Activated CD4-positive, alpha-beta T cell treated with anti-CD3 and anti-CD28 coated beads, Interleukin-2, amount 50 U/mL, for 16 hours (primary cell): ENCODE measurements at regions not wholly inside any gene's neighbourhood (a gene's known extent, or its start where the extent isn't known, plus 50 kb on each side); places are given as distances from the start of the nearest gene placed in this dataset.
"Not testable (repeated sequence)": the region's sequence is repeated elsewhere in the genome, so short reads cannot be mapped to it uniquely, and the experiment has no call there.

Experiments
- DNase-seq: peaks from one replicate; pipeline ENCODE4 v3.0.0-alpha.2; 2020

GRCh38 chr4:23068287-23068686 is 375.6 kb downstream of the GBA3 start:
- DNase-seq: no peak

- DNase-seq: no peak
Observed at GRCh38 chr4:23062188-23062587, 369.5 kb downstream of the GBA3 start.

DNA sequence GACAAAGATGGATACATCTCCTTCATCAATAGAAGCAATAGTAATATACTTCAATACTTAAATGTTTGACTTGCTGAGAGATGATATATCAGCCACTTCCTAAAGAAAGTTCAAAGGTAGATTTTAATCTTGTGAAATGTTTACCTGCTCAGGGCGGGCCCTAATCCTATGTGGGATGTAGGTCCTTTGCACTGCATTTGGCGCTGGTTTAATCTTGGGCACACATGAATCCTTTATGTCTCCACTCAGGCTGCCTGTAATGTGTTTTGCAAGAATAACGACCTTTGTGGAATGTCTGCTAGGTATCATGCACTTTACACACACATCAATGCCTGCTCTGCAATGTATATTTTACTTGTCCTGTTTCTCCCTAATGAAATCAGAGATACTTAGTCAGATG is 368.7 kb downstream of the GBA3 start:
- DNase-seq: no peak

- DNase-seq: no peak
Observed at GRCh38 chr4:23060776-23061175, 368.0 kb downstream of the GBA3 start.

GRCh38 chr4:23058165-23058776 is 365.5 kb downstream of the GBA3 start:
- DNase-seq: no peak

DNA sequence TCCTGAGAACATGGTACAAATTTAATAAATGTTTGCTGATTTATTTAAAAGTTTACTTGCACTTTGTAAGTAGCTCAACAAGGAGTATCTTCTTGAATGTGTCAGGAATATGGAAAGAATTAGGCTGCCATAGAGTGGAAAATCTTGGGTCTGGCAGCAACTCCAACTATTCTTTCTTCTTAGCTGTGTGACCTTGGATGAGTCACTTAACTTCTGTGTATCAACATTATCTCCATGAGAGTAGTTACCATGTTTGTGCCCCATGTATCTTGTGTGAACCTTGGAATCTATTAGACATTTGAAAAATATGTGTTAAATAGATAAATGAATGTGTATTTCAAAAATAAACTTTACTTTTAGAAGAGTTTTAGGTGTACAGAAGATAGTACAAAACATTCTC is 348.8 kb downstream of the GBA3 start:
- no peak for DNase-seq

- DNase-seq: no peak
Observed at GRCh38 chr4:23040539-23040938, 347.8 kb downstream of the GBA3 start.

DNA sequence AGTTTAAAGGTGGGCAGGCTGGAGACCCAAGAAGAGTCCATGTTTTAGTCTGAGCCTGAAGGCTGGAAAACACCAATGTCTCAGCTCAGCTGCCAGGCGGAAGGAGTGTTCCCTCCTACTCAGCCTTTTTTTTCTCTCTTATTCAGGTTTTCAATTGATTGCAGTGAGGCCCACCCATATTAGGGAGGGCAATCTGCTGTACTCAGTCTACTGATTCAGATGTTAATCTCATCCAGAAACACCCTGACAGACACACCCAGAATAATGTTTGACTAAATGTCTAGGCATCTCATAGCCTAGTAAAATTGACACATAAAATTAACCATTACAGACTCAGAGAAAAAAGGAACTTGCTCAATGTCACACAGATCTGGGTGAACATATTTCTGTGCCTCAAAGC is 347.1 kb downstream of the GBA3 start:
- DNase-seq: no peak

GRCh38 chr4:23038626-23039491 is 346.1 kb downstream of the GBA3 start:
- no peak for DNase-seq

DNA sequence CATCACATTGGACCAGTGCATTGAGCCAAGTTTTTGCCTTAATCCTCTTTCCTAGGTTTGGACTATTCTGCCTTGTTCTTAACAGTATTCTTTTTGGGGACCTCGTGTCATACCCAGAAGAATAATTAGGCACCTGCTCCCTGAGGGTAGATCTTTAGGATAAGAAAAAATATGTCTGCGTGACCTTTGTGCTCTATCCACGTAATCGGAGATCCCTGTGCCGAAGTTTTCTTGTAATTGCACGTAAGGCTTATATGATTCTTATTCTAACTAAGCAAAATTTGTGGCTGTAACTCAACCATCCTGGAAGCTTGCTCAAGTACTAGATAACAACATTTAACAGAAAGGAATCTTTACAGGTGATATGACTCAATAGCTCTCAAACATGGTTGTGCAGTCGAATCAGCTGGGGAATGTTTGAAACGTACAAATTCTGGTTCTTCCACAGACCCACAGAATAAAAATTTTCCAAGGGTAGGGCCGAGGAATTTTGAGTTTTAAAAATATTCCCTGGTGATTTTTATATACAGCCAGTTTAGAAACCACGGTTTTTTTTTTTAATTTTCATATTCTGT is 344.3 kb downstream of the GBA3 start:
- DNase-seq: no peak

DNA sequence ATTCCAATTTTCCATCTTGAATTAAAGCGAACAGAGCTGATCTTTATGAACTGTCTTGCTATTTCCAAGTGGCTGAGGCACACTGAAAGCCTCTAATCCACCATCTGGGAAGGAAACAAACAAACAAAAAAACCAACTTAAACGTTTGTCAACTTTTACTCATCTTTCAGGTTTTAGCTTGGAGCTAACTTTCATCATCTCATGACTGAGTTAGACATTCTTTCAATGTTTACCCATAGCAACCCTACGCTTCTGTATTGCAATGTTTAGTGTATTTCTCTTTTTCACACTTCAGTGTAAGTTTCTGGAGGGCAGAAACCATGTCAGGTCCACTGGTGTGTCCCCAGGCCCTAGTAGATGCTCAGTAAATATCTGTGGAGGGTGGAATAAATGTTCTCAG is 343.8 kb downstream of the GBA3 start:
- DNase-seq: no peak

GRCh38 chr4:23035521-23036056 is 342.9 kb downstream of the GBA3 start:
- no peak for DNase-seq

DNA sequence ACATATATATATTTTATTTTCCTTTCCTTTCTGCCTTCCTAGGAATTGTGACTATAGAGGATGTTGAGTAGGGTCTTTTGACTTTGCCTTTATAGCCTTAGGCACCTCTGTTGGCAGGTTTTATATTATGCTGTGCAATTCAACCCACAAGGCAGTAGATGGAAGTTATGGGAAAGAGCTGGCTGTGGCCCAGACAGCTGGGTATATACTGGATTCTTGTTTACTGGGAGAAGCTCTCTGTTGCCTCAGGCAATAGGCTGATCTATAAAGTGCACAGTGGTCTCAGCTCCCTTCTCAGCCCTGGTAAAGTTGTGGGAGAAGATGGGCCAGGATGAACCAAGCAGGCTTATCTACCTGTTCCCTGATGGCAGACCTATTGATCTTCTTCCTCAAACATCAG is 342.0 kb downstream of the GBA3 start:
- DNase-seq: no peak

GRCh38 chr4:23033796-23034195 is 341.1 kb downstream of the GBA3 start:
- DNase-seq: no peak

DNA sequence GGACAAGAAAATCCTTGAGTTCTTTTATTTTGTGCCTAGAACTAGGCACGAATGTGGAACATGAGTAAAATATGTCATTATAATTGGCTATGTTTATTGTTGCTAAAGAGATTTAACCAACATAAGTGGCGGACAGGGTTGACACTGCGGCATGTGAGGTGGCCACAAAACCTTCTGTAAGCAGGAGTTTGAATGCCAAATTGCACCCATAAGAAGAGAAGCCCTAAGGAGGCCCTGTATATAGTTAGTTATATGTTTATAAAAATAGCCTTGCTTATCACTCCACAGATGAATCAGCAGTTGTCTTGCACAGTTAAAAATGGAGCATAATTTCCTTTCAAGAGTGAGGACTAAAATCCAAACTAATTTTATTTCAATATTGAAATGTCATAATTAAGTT is 336.1 kb downstream of the GBA3 start:
- no peak for DNase-seq

- DNase-seq: no peak
Observed at GRCh38 chr4:23023666-23024065, 330.9 kb downstream of the GBA3 start.

GRCh38 chr4:23023121-23023520 is 330.4 kb downstream of the GBA3 start:
- no peak for DNase-seq

- no peak for DNase-seq
Observed at GRCh38 chr4:23022032-23022431, 329.3 kb downstream of the GBA3 start.

GRCh38 chr4:23021040-23021439 is 328.3 kb downstream of the GBA3 start:
- no peak for DNase-seq

- DNase-seq: not testable (repeated sequence)
Observed at GRCh38 chr4:23020399-23020798, 327.7 kb downstream of the GBA3 start.

DNA sequence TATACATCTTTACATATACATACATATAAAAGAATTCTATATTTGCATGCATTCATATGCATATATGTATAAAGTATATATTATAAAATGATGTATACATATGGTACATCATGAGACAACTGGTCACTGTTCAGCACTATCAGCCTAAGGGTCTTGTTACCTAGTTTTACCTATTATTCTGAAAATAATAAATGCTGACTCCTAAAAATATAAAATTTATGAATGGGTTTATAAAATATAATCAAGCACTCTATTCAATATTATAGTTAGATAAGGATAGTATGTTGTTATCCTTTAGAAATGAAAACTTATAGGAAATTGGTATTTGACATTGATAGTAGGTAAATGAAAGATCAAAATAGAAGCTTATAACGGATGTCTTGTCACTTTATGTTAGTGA is 324.2 kb downstream of the GBA3 start:
- DNase-seq: no peak

DNA sequence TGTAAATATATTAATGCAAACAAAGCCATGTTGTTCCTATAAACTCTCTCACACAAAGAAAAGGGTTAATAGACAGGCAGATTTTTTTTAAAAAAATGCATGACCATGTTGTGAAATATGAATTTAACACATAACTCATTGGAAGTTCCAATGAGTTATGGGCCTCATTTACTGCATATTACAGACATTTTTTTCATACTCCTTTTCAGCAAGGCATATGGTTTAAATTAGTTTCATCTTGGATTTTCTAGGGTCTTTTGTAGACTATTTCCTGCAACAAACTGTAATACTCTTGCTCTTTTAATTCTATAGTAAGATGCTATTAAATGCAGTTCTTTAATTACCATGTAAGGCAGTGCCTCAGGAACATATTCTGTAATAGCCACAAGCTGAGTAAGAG is 323.1 kb downstream of the GBA3 start:
- DNase-seq: no peak

DNA sequence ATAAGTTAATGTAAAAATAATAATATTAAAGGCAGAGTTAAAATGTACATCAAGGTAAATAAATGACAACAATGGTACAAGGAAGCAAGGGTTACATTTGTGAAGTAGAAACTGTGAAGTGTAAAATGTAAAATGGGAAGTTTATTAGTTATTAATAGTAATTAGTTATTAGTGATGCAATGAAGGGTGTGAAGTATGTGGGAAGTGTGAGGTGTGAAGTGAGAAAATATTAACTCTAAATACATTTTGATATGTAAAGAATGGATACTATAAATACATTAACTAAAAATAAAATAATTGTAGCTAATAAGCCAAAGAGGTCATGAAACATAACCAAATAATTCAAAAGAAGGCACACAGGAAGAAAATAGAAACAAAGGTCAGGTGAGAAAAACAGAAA is 316.4 kb downstream of the GBA3 start:
- DNase-seq: no peak

- no peak for DNase-seq
Observed at GRCh38 chr4:23006756-23007155, 314.0 kb downstream of the GBA3 start.
